Nephron progenitor cell (in vitro differentiated cells): ENCODE measurements at regions not wholly inside any gene's neighbourhood (a gene's known extent, or its start where the extent isn't known, plus 50 kb on each side); places are given as distances from the start of the nearest gene placed in this dataset.

Experiments
- DNase-seq: peaks from one replicate; pipeline ENCODE4 v3.0.0; 2021
- H3K27ac Mint-ChIP-seq: 2 replicates; pipeline ENCODE4 v1.8.0; 2021; ENCODE audit warnings: mild to moderate bottlenecking, moderate library complexity, mixed read lengths
- H3K27me3 Mint-ChIP-seq: 2 replicates; pipeline ENCODE4 v1.8.0; 2021; ENCODE audit warnings: mild to moderate bottlenecking, low read depth, mixed read lengths; ENCODE audit not compliant: poor library complexity
- H3K36me3 Mint-ChIP-seq: 2 replicates; pipeline ENCODE4 v1.8.0; 2021; ENCODE audit warnings: low read depth, mixed read lengths
- H3K4me1 Mint-ChIP-seq: 2 replicates; pipeline ENCODE4 v1.8.0; 2021; ENCODE audit warnings: mixed read lengths
- H3K4me3 Mint-ChIP-seq: 2 replicates; pipeline ENCODE4 v1.8.0; 2021; ENCODE audit warnings: mild to moderate bottlenecking, moderate library complexity, mixed read lengths
- H3K9me3 Mint-ChIP-seq: 2 replicates; pipeline ENCODE4 v1.8.0; 2021; ENCODE audit warnings: mild to moderate bottlenecking, moderate library complexity, mixed read lengths
- CTCF ChIP-seq: fragments of 200-600 bp; sonication (generic); IDR thresholded peaks from 2 replicates; pipeline ENCODE4 v1.5.0; 2021; ENCODE audit warnings: antibody characterized with exemption

- no peak overlapping the region for H3K27ac Mint-ChIP-seq
- no peaks in the 10 kb centered on the region for H3K27me3 Mint-ChIP-seq
- no peak for TF ChIP-seq CTCF
- no peak for DNase-seq
- no peak overlapping the region for H3K4me3 Mint-ChIP-seq
- H3K36me3 Mint-ChIP-seq, result no peaks in the 10 kb centered on the region
- H3K9me3 Mint-ChIP-seq, result no peaks in the 10 kb centered on the region
- peaks cover 5% of the 10 kb centered on the region for H3K4me1 Mint-ChIP-seq
These were observed 579.1 kb downstream of the IRS1 start for GRCh38 chr2:226220511-226220910.

- DNase-seq, result no peak
- Mint-ChIP-seq H3K27me3 (no peaks in the 10 kb centered on the region), H3K27ac (no peak overlapping the region), H3K4me1 (peaks cover 5% of the 10 kb centered on the region), H3K36me3 (no peaks in the 10 kb centered on the region), H3K4me3 (no peak overlapping the region), H3K9me3 (no peaks in the 10 kb centered on the region)
- no peak for TF ChIP-seq CTCF
These were observed 582.4 kb downstream of the IRS1 start for GRCh38 chr2:226217191-226217590.

- Mint-ChIP-seq H3K36me3 (no peaks in the 10 kb centered on the region), H3K4me3 (no peak overlapping the region), H3K27me3 (no peaks in the 10 kb centered on the region), H3K27ac (no peak overlapping the region), H3K9me3 (no peaks in the 10 kb centered on the region), H3K4me1 (peaks cover 5% of the 10 kb centered on the region)
- no peak for TF ChIP-seq CTCF
- no peak for DNase-seq
These were observed 583.0 kb downstream of the IRS1 start for GRCh38 chr2:226216575-226216974.

GRCh38 chr2:226215902-226216503 lies 583.6 kb downstream of the IRS1 start:
- TF ChIP-seq CTCF, result peak; percentile 76
- H3K4me1 Mint-ChIP-seq, result peaks cover 5% of the 10 kb centered on the region
- no peaks in the 10 kb centered on the region for H3K36me3 Mint-ChIP-seq
- peak; percentile 76 for DNase-seq
- no peak overlapping the region for H3K4me3 Mint-ChIP-seq
- H3K27ac Mint-ChIP-seq, result no peak overlapping the region
- no peaks in the 10 kb centered on the region for H3K27me3 Mint-ChIP-seq
- H3K9me3 Mint-ChIP-seq, result no peaks in the 10 kb centered on the region

GRCh38 chr2:226213717-226214116 lies 585.9 kb downstream of the IRS1 start:
- no peak for TF ChIP-seq CTCF
- H3K36me3 Mint-ChIP-seq, result no peaks in the 10 kb centered on the region
- peaks cover 5% of the 10 kb centered on the region for H3K4me1 Mint-ChIP-seq
- no peak overlapping the region for H3K27ac Mint-ChIP-seq
- no peak for DNase-seq
- H3K4me3 Mint-ChIP-seq, result no peak overlapping the region
- no peaks in the 10 kb centered on the region for H3K27me3 Mint-ChIP-seq
- no peaks in the 10 kb centered on the region for H3K9me3 Mint-ChIP-seq

- TF ChIP-seq CTCF, result no peak
- Mint-ChIP-seq H3K27ac (no peak overlapping the region), H3K9me3 (no peaks in the 10 kb centered on the region), H3K4me3 (no peak overlapping the region), H3K27me3 (no peaks in the 10 kb centered on the region), H3K4me1 (peaks cover 10% of the 10 kb centered on the region), H3K36me3 (no peaks in the 10 kb centered on the region)
- no peak for DNase-seq
These were observed 588.2 kb downstream of the IRS1 start for GRCh38 chr2:226211439-226211838.
